B cell (primary cell): ENCODE measurements at regions not wholly inside any gene's neighbourhood (a gene's known extent, or its start where the extent isn't known, plus 50 kb on each side); places are given as distances from the start of the nearest gene placed in this dataset.

Experiments
- ATAC-seq: fragments of 200-7000 bp; cut with Tn5 transposase; one replicate; pipeline ENCODE4 v1.10.0; 2021; ENCODE audit warnings: low read depth, mild to moderate bottlenecking, moderate number of reproducible peaks, moderate library complexity
- CTCF ChIA-PET: fragments of 350-600 bp; sonication (Branson Sonifier 250); formaldehyde crosslinking; loops from one replicate; lab custom pipeline; 2021; ENCODE audit warnings: antibody characterized with exemption, inconsistent platforms; lab: Charles Lee
- POLR2A ChIA-PET: fragments of 350-600 bp; sonication (Branson Sonifier 250); formaldehyde crosslinking; loops from one replicate; lab custom pipeline; 2021; ENCODE audit warnings: antibody characterized with exemption; lab: Charles Lee
- DNase-seq: peaks from one replicate; pipeline ENCODE4 v3.0.0; 2013
- H2AFZ ChIP-seq: 2 replicates; pipeline ENCODE4 v1.6.1; 2012; ENCODE audit warnings: mild to moderate bottlenecking, low read depth, low read length; ENCODE audit not compliant: insufficient read depth, poor library complexity, severe bottlenecking
- H3K27ac ChIP-seq, 2 donors: 1 replicate in 1 of 2; 2 replicates in 1 of 2; pipeline ENCODE4 v1.5.1; 2012 to 2013; ENCODE audit warnings: low read length in 2 of 2, mild to moderate bottlenecking in 2 of 2, moderate library complexity in 1 of 2
- H3K27me3 ChIP-seq, 4 experiments: fragments of 200-600 bp in 1 of 4; sonication (generic) in 1 of 4; replicated peaks in 1 of 4; 1 replicate in 2 of 4; 2 replicates in 2 of 4; pipeline versions ENCODE4 v1.6.1 to v1.7.0; 2013 to 2016; ENCODE audit warnings: low read length in 3 of 4, mild to moderate bottlenecking in 2 of 4, mixed read lengths in 1 of 4, moderate library complexity in 1 of 4; ENCODE audit not compliant: insufficient read depth in 4 of 4, control insufficient read depth in 3 of 4; ENCODE audit errors: control extremely low read depth in 1 of 4
- H3K36me3 ChIP-seq, 2 experiments: replicated peaks in 1 of 2; 1 replicate in 1 of 2; 2 replicates in 1 of 2; pipeline versions ENCODE4 v1.6.1 to v1.7.1; 2013; ENCODE audit warnings: low read length in 1 of 2; ENCODE audit not compliant: insufficient read depth in 2 of 2, control insufficient read depth in 1 of 2; ENCODE audit errors: control extremely low read depth in 1 of 2, extremely low read depth in 1 of 2
- H3K4me1 ChIP-seq, 2 donors: fragments of 200-600 bp in 1 of 2; sonication (generic) in 1 of 2; 1 replicate in 1 of 2; 2 replicates in 1 of 2; pipeline versions ENCODE4 v1.5.1 to v1.6.1; 2013 to 2017; ENCODE audit warnings: low read length in 2 of 2; ENCODE audit not compliant: control insufficient read depth in 2 of 2, insufficient read depth in 2 of 2
- H3K4me2 ChIP-seq: replicated peaks from 2 replicates; pipeline ENCODE3; 2012; ENCODE audit warnings: mild to moderate bottlenecking, low read depth, low read length; ENCODE audit not compliant: poor library complexity, severe bottlenecking
- H3K4me3 ChIP-seq, 5 experiments: fragments of 200-600 bp in 1 of 5; sonication (generic) in 1 of 5; 1 replicate in 3 of 5; 2 replicates in 2 of 5; pipeline versions ENCODE4 v1.5.1 to v1.7.0; 2011 to 2016; ENCODE audit warnings: low read length in 4 of 5, mild to moderate bottlenecking in 4 of 5, low read depth in 2 of 5, control low read depth in 1 of 5, moderate library complexity in 1 of 5; ENCODE audit not compliant: insufficient read depth in 1 of 5; ENCODE audit errors: control extremely low read depth in 1 of 5, extremely low read depth in 1 of 5
- H3K79me2 ChIP-seq: fragments of 200-600 bp; sonication (generic); one replicate; pipeline ENCODE4 v1.6.0; 2016; ENCODE audit warnings: low read length; ENCODE audit not compliant: control insufficient read depth, insufficient read depth
- H3K9ac ChIP-seq: fragments of 200-600 bp; sonication (generic); 2 replicates; pipeline ENCODE4 v1.6.1; 2017; ENCODE audit warnings: mild to moderate bottlenecking, low read length, moderate library complexity
- H3K9me3 ChIP-seq, 3 donors: one replicate each; pipeline versions ENCODE4 v1.6.1 to v1.7.1; 2013; ENCODE audit warnings: low read length in 2 of 3; ENCODE audit not compliant: control insufficient read depth in 2 of 3, insufficient read depth in 1 of 3; ENCODE audit errors: control extremely low read depth in 1 of 3
- H4K20me1 ChIP-seq: 2 replicates; pipeline ENCODE4 v1.6.0; 2012; ENCODE audit warnings: mild to moderate bottlenecking, low read length; ENCODE audit not compliant: insufficient read depth, control insufficient read depth, poor library complexity, severe bottlenecking
- H3K27ac Mint-ChIP-seq: one replicate; pipeline ENCODE4 v1.8.0; 2021; ENCODE audit warnings: mixed read lengths
- H3K27me3 Mint-ChIP-seq: one replicate; pipeline ENCODE4 v1.8.0; 2021; ENCODE audit warnings: mixed read lengths
- H3K4me1 Mint-ChIP-seq: one replicate; pipeline ENCODE4 v1.8.0; 2021; ENCODE audit warnings: mixed read lengths
- H3K4me3 Mint-ChIP-seq: one replicate; pipeline ENCODE4 v1.8.0; 2021; ENCODE audit warnings: mixed read lengths
- H3K9me3 Mint-ChIP-seq: one replicate; pipeline ENCODE4 v1.8.0; 2022; ENCODE audit warnings: mixed read lengths; ENCODE audit not compliant: insufficient read depth
- EZH2 ChIP-seq: IDR thresholded peaks from 2 replicates; pipeline ENCODE4 v1.6.1; 2012; ENCODE audit warnings: borderline replicate concordance, low read depth, mild to moderate bottlenecking, moderate library complexity, low read length; ENCODE audit not compliant: insufficient read depth, poor library complexity, severe bottlenecking
- WGBS: methylation state at CpG from one replicate; pipeline ENCODE4 v1.1.5; 2013; ENCODE audit warnings: missing lambda C conversion rate; ENCODE audit not compliant: insufficient coverage; 5-methylcytosine and 5-hydroxymethylcytosine counted together
- intact Hi-C: fragments of 100-400 bp; cut with micrococcal nuclease; formaldehyde crosslinking; loops from one replicate; pipeline ENCODE4 v1.10.0; 2022
- TF ChIP-seq, protein P1 (sequence below): fragments of 200-600 bp; IDR thresholded peaks from one replicate; pipeline ENCODE4 v1.8.0; 2022; ENCODE audit warnings: antibody characterized with exemption, mild to moderate bottlenecking

DNA sequence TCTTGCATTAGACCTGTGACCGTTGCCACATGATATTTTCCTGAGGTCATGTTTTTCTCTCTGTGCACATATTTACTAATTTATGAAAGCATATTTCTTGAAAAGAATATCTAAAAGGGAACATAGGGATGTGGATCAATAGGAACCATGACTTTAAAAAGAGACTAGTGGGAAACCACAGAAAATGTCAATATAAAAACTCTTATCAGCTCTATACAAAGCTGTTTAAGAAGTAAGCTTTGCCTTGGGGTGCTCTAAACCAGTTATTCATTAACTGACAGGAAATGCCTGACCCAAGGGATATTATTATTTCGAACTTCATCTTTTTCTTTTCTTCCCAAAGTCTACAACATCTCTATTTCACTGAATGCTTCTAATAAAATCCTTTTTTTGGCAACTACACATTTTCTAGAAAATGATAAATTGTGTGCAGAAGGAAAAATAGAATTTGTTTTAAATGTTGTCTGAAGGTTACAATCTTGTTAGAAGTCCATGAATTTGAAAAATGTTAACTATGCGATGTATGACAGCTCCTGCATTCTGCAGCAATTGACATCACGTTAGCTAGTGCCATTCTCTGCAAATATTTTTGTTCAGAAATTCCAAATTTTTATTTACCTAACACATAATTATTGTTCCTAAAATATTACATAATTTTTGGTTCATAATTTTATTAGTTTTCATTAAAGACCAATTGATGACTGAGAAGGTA is 345.0 kb downstream of the SLC16A7 start:
- Mint-ChIP-seq H3K27me3 (no peaks in the 10 kb centered on the region), H3K4me1 (no peaks in the 10 kb centered on the region), H3K4me3 (no peak overlapping the region), H3K27ac (no peak overlapping the region), H3K9me3 (no peaks in the 10 kb centered on the region)
- ChIA-PET CTCF (no interaction called here), POLR2A (no interaction called here)
- Histone ChIP-seq H3K27me3 (no peaks in the 10 kb centered on the region), H3K4me1 (no peaks in the 10 kb centered on the region), H3K4me3 (no peak overlapping the region), H3K4me2 (no peak overlapping the region), H3K9ac (no peak overlapping the region), H3K27ac (no peak overlapping the region), H4K20me1 (no peaks in the 10 kb centered on the region), H3K9me3 (no peaks in the 10 kb centered on the region), H3K36me3 (no peaks in the 10 kb centered on the region), H3K79me2 (no peaks in the 10 kb centered on the region), H2AFZ (no peak overlapping the region)
- TF ChIP-seq, protein P1, sequence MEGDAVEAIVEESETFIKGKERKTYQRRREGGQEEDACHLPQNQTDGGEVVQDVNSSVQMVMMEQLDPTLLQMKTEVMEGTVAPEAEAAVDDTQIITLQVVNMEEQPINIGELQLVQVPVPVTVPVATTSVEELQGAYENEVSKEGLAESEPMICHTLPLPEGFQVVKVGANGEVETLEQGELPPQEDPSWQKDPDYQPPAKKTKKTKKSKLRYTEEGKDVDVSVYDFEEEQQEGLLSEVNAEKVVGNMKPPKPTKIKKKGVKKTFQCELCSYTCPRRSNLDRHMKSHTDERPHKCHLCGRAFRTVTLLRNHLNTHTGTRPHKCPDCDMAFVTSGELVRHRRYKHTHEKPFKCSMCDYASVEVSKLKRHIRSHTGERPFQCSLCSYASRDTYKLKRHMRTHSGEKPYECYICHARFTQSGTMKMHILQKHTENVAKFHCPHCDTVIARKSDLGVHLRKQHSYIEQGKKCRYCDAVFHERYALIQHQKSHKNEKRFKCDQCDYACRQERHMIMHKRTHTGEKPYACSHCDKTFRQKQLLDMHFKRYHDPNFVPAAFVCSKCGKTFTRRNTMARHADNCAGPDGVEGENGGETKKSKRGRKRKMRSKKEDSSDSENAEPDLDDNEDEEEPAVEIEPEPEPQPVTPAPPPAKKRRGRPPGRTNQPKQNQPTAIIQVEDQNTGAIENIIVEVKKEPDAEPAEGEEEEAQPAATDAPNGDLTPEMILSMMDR: no peak
- TF ChIP-seq EZH2: no peak
- ATAC-seq (no peak), DNase-seq (no peak)
- intact Hi-C loops: no loop called here
- no CpG with 5 or more reads among the region's 4 CpGs for WGBS

DNA sequence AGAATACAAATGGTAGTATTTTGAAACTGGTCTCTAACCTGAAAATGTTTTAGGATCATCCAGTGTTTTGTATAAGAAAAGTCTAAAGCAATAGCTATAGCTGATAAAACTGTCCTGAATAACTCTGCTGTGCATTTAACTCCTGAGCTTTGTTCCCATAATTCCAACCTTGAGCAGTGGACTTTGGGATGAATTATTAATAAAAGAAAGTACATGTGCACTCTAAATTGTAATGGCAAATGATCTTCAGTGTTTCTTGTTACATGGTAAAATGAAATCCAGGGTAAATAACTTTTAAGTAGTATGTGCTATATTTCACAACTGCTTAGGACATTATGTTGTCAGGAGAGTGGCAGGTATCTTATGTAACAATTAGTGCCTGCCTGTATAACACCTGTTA is 345.6 kb downstream of the SLC16A7 start:
- Mint-ChIP-seq H3K4me1 (no peaks in the 10 kb centered on the region), H3K27me3 (no peaks in the 10 kb centered on the region), H3K4me3 (no peak overlapping the region), H3K27ac (no peak overlapping the region), H3K9me3 (no peaks in the 10 kb centered on the region)
- ChIA-PET CTCF (no interaction called here), POLR2A (no interaction called here)
- Histone ChIP-seq H2AFZ (no peak overlapping the region), H3K27ac (no peak overlapping the region), H3K79me2 (no peaks in the 10 kb centered on the region), H3K4me1 (no peaks in the 10 kb centered on the region), H3K9me3 (no peaks in the 10 kb centered on the region), H4K20me1 (no peaks in the 10 kb centered on the region), H3K9ac (no peak overlapping the region), H3K27me3 (no peaks in the 10 kb centered on the region), H3K4me3 (no peak overlapping the region), H3K36me3 (no peaks in the 10 kb centered on the region), H3K4me2 (no peak overlapping the region)
- DNase-seq (no peak), ATAC-seq (no peak)
- intact Hi-C loops: no loop called here
- TF ChIP-seq, protein P1: no peak
- no peak for TF ChIP-seq EZH2
